Naive B cell (primary cell): ENCODE measurements at regions not wholly inside any gene's neighbourhood (a gene's known extent, or its start where the extent isn't known, plus 50 kb on each side); places are given as distances from the start of the nearest gene placed in this dataset.

Experiments
- ATAC-seq, 2 donors: fragments of 150-1000 bp; cut with Tn5 transposase; 2 replicates each; pipeline ENCODE4 v1.10.0; 2021; ENCODE audit warnings: low read depth in 2 of 2, mild to moderate bottlenecking in 2 of 2, moderate library complexity in 2 of 2
- DNase-seq: peaks from one replicate; pipeline ENCODE4 v3.0.0; 2022
- H3K27ac Mint-ChIP-seq, 6 donors: one replicate each; pipeline ENCODE4 v1.8.0; 2020 to 2022; ENCODE audit warnings: mild to moderate bottlenecking in 6 of 6, mixed read lengths in 6 of 6, moderate library complexity in 5 of 6, inconsistent platforms in 2 of 6
- H3K27me3 Mint-ChIP-seq, 3 donors: one replicate each; pipeline ENCODE4 v1.8.0; 2021 to 2022; ENCODE audit warnings: mixed read lengths in 3 of 3, mild to moderate bottlenecking in 1 of 3
- H3K36me3 Mint-ChIP-seq, 2 donors: one replicate each; pipeline ENCODE4 v1.8.0; 2020 to 2022; ENCODE audit warnings: mixed read lengths in 2 of 2, inconsistent platforms in 1 of 2, mild to moderate bottlenecking in 1 of 2
- H3K4me1 Mint-ChIP-seq, 3 donors: one replicate each; pipeline ENCODE4 v1.8.0; 2020 to 2022; ENCODE audit warnings: mixed read lengths in 3 of 3, inconsistent platforms in 1 of 3, mild to moderate bottlenecking in 1 of 3, moderate library complexity in 1 of 3
- H3K4me3 Mint-ChIP-seq, 8 donors: one replicate each; pipeline ENCODE4 v1.8.0; 2020 to 2022; ENCODE audit warnings: mild to moderate bottlenecking in 8 of 8, mixed read lengths in 8 of 8, moderate library complexity in 8 of 8, inconsistent platforms in 2 of 8
- H3K9me3 Mint-ChIP-seq, 7 donors: one replicate each; pipeline ENCODE4 v1.8.0; 2020 to 2022; ENCODE audit warnings: mixed read lengths in 7 of 7, mild to moderate bottlenecking in 5 of 7, inconsistent platforms in 2 of 7, moderate library complexity in 1 of 7

GRCh38 chr2:13006829-13007717, 290.3 kb downstream of the TRIB2 start:
- Mint-ChIP-seq H3K4me3 (no peak overlapping the region), H3K4me1 (no peaks in the 10 kb centered on the region), H3K9me3 (no peaks in the 10 kb centered on the region), H3K27ac (no peak overlapping the region), H3K36me3 (no peaks in the 10 kb centered on the region), H3K27me3 (peaks cover 10 to 22% (median 12%) of the 10 kb centered on the region in 3 donors)
- ATAC-seq: peak; percentile 47 to 77
- DNase-seq: peak; percentile 43

- H3K36me3 Mint-ChIP-seq: no peaks in the 10 kb centered on the region
- H3K4me1 Mint-ChIP-seq: no peaks in the 10 kb centered on the region
- H3K9me3 Mint-ChIP-seq: no peaks in the 10 kb centered on the region
- DNase-seq (no peak), ATAC-seq (no peak)
- no peak overlapping the region for H3K27ac Mint-ChIP-seq
- peaks cover 22 to 42% (median 24%) of the 10 kb centered on the region in 3 donors for H3K27me3 Mint-ChIP-seq
- H3K4me3 Mint-ChIP-seq: no peak overlapping the region
Observed at GRCh38 chr2:13009027-13009642, 292.4 kb downstream of the TRIB2 start.

GRCh38 chr2:13010283-13010682, 293.5 kb downstream of the TRIB2 start:
- no peak for ATAC-seq
- H3K27me3 Mint-ChIP-seq: peaks cover 27 to 51% (median 30%) of the 10 kb centered on the region in 3 donors
- H3K27ac Mint-ChIP-seq: no peak overlapping the region
- no peaks in the 10 kb centered on the region for H3K9me3 Mint-ChIP-seq
- H3K36me3 Mint-ChIP-seq: no peaks in the 10 kb centered on the region
- H3K4me3 Mint-ChIP-seq: no peak overlapping the region
- no peak for DNase-seq
- no peaks in the 10 kb centered on the region for H3K4me1 Mint-ChIP-seq

GRCh38 chr2:13014783-13015182, 298.0 kb downstream of the TRIB2 start:
- ATAC-seq (no peak), DNase-seq (no peak)
- no peaks in the 10 kb centered on the region for H3K9me3 Mint-ChIP-seq
- H3K36me3 Mint-ChIP-seq: no peaks in the 10 kb centered on the region
- H3K4me3 Mint-ChIP-seq: no peak overlapping the region
- H3K27me3 Mint-ChIP-seq: peaks cover 33 to 50% (median 39%) of the 10 kb centered on the region in 3 donors
- no peaks in the 10 kb centered on the region for H3K4me1 Mint-ChIP-seq
- H3K27ac Mint-ChIP-seq: no peak overlapping the region

- Mint-ChIP-seq H3K4me3 (no peak overlapping the region), H3K4me1 (no peaks in the 10 kb centered on the region), H3K36me3 (no peaks in the 10 kb centered on the region), H3K9me3 (no peaks in the 10 kb centered on the region), H3K27ac (no peak overlapping the region), H3K27me3 (peaks cover 33 to 50% (median 35%) of the 10 kb centered on the region in 3 donors)
- no peak for ATAC-seq
- no peak for DNase-seq
Observed at GRCh38 chr2:13015532-13016320, 299.0 kb downstream of the TRIB2 start.

- Mint-ChIP-seq H3K27me3 (peaks cover 25 to 29% (median 26%) of the 10 kb centered on the region in 3 donors), H3K4me3 (no peak overlapping the region), H3K4me1 (no peaks in the 10 kb centered on the region), H3K36me3 (no peaks in the 10 kb centered on the region), H3K9me3 (no peaks in the 10 kb centered on the region), H3K27ac (no peak overlapping the region)
- DNase-seq (no peak), ATAC-seq (no peak)
Observed at GRCh38 chr2:13018490-13018889, 301.8 kb downstream of the TRIB2 start.

- Mint-ChIP-seq H3K4me1 (no peaks in the 10 kb centered on the region), H3K4me3 (no peak overlapping the region), H3K36me3 (no peaks in the 10 kb centered on the region), H3K27ac (no peak overlapping the region), H3K9me3 (no peaks in the 10 kb centered on the region), H3K27me3 (peaks cover 22 to 30% (median 30%) of the 10 kb centered on the region in 3 donors)
- DNase-seq (no peak), ATAC-seq (no peak)
Observed at GRCh38 chr2:13019781-13020180, 303.0 kb downstream of the TRIB2 start.

GRCh38 chr2:13020469-13020868, 303.7 kb downstream of the TRIB2 start:
- peaks cover 20 to 31% (median 30%) of the 10 kb centered on the region in 3 donors for H3K27me3 Mint-ChIP-seq
- no peaks in the 10 kb centered on the region for H3K4me1 Mint-ChIP-seq
- no peak for DNase-seq
- no peak for ATAC-seq
- H3K9me3 Mint-ChIP-seq: no peaks in the 10 kb centered on the region
- H3K27ac Mint-ChIP-seq: no peak overlapping the region
- no peaks in the 10 kb centered on the region for H3K36me3 Mint-ChIP-seq
- no peak overlapping the region for H3K4me3 Mint-ChIP-seq

GRCh38 chr2:13021470-13021957, 304.8 kb downstream of the TRIB2 start:
- DNase-seq (no peak), ATAC-seq (no peak)
- H3K9me3 Mint-ChIP-seq: no peaks in the 10 kb centered on the region
- H3K27ac Mint-ChIP-seq: no peak overlapping the region
- no peaks in the 10 kb centered on the region for H3K36me3 Mint-ChIP-seq
- no peaks in the 10 kb centered on the region for H3K4me1 Mint-ChIP-seq
- H3K4me3 Mint-ChIP-seq: no peak overlapping the region
- peaks cover 17 to 26% (median 23%) of the 10 kb centered on the region in 3 donors for H3K27me3 Mint-ChIP-seq

- Mint-ChIP-seq H3K27ac (peak overlapping the region in 1 of 6 donors; percentile 74), H3K9me3 (peaks cover 0 to 3% (median 0%) of the 10 kb centered on the region in 7 donors), H3K4me3 (no peak overlapping the region), H3K4me1 (no peaks in the 10 kb centered on the region), H3K27me3 (peaks cover 9 to 31% (median 22%) of the 10 kb centered on the region in 3 donors), H3K36me3 (peaks cover 0 to 3% of the 10 kb centered on the region in 2 donors)
- no peak for ATAC-seq
- DNase-seq: no peak
Observed at GRCh38 chr2:13030606-13031005, 313.9 kb downstream of the TRIB2 start.

GRCh38 chr2:13034861-13035260, 318.1 kb downstream of the TRIB2 start:
- no peak overlapping the region for H3K27ac Mint-ChIP-seq
- H3K4me1 Mint-ChIP-seq: no peaks in the 10 kb centered on the region
- H3K4me3 Mint-ChIP-seq: no peak overlapping the region
- H3K27me3 Mint-ChIP-seq: peaks cover 9 to 17% (median 13%) of the 10 kb centered on the region in 3 donors
- peaks cover 0 to 3% (median 0%) of the 10 kb centered on the region in 7 donors for H3K9me3 Mint-ChIP-seq
- no peak for ATAC-seq
- no peak for DNase-seq
- no peaks in the 10 kb centered on the region for H3K36me3 Mint-ChIP-seq

GRCh38 chr2:13035866-13036265, 319.1 kb downstream of the TRIB2 start:
- DNase-seq: no peak
- no peaks in the 10 kb centered on the region for H3K4me1 Mint-ChIP-seq

GRCh38 chr2:13040043-13040442, 323.3 kb downstream of the TRIB2 start:
- peaks cover 8 to 19% (median 16%) of the 10 kb centered on the region in 7 donors for H3K9me3 Mint-ChIP-seq
- H3K36me3 Mint-ChIP-seq: peaks cover 0 to 13% of the 10 kb centered on the region in 2 donors
- DNase-seq (no peak), ATAC-seq (no peak)
- peaks cover 24 to 47% (median 37%) of the 10 kb centered on the region in 3 donors for H3K27me3 Mint-ChIP-seq
- H3K4me3 Mint-ChIP-seq: no peak overlapping the region
- no peak overlapping the region for H3K27ac Mint-ChIP-seq
- no peaks in the 10 kb centered on the region for H3K4me1 Mint-ChIP-seq

More at GRCh38 chr2:13035866-13036265, 319.1 kb downstream of the TRIB2 start:
- peaks cover 0 to 6% of the 10 kb centered on the region in 2 donors for H3K36me3 Mint-ChIP-seq
- H3K27ac Mint-ChIP-seq: no peak overlapping the region
- ATAC-seq: no peak
- peaks cover 6 to 17% (median 13%) of the 10 kb centered on the region in 3 donors for H3K27me3 Mint-ChIP-seq
- H3K9me3 Mint-ChIP-seq: peaks cover under 1 to 7% (median 3%) of the 10 kb centered on the region in 7 donors
- H3K4me3 Mint-ChIP-seq: no peak overlapping the region
